Fibroblast of lung (primary cell): ENCODE measurements at regions not wholly inside any gene's neighbourhood (a gene's known extent, or its start where the extent isn't known, plus 50 kb on each side); places are given as distances from the start of the nearest gene placed in this dataset.

Source experiments
- DNase-seq, 2 donors: peaks; one replicate each; pipeline versions ENCODE4 v3.0.0 to v3.0.0-alpha.2; 2010; ENCODE audit warnings: low read depth in 2 of 2
- H2AFZ ChIP-seq: 2 replicates; pipeline ENCODE4 v1.5.1; 2012; ENCODE audit warnings: low read length, control low read depth, inconsistent platforms
- H3K27ac ChIP-seq: 2 replicates; pipeline ENCODE4 v1.5.1; 2011; ENCODE audit warnings: low read length, control low read depth; ENCODE audit not compliant: insufficient read depth
- H3K27me3 ChIP-seq: 2 replicates; pipeline ENCODE4 v1.5.1; 2011; ENCODE audit warnings: mild to moderate bottlenecking, low read length; ENCODE audit not compliant: control insufficient read depth, insufficient read depth
- H3K36me3 ChIP-seq: 2 replicates; pipeline ENCODE4 v1.5.1; 2011; ENCODE audit warnings: low read length; ENCODE audit not compliant: control insufficient read depth, insufficient read depth
- H3K4me1 ChIP-seq: 2 replicates; pipeline ENCODE4 v1.5.1; 2011; ENCODE audit warnings: low read length; ENCODE audit not compliant: control insufficient read depth, insufficient read depth; ENCODE audit errors: extremely low read depth
- H3K4me2 ChIP-seq: 2 replicates; pipeline ENCODE4 v1.5.1; 2011; ENCODE audit warnings: low read length, control low read depth; ENCODE audit not compliant: insufficient read depth; ENCODE audit errors: extremely low read depth
- H3K4me3 ChIP-seq, 4 experiments: fragments of 200-600 bp in 1 of 4; sonication (generic) in 1 of 4; replicated peaks in 1 of 4; 2 replicates each; pipeline ENCODE4 v1.5.1; 2011 to 2016; ENCODE audit warnings: low read length in 4 of 4, low read depth in 3 of 4, mild to moderate bottlenecking in 3 of 4, control low read depth in 2 of 4, inconsistent platforms in 1 of 4, mixed read lengths in 1 of 4; ENCODE audit not compliant: insufficient read depth in 1 of 4; ENCODE audit errors: control extremely low read depth in 1 of 4
- H3K79me2 ChIP-seq: 2 replicates; pipeline ENCODE4 v1.5.1; 2012; ENCODE audit warnings: mild to moderate bottlenecking, low read length, inconsistent platforms; ENCODE audit not compliant: control insufficient read depth, insufficient read depth
- H3K9ac ChIP-seq: 2 replicates; pipeline ENCODE4 v1.5.1; 2011; ENCODE audit warnings: mild to moderate bottlenecking, low read length, control low read depth; ENCODE audit not compliant: insufficient read depth
- H3K9me3 ChIP-seq: 2 replicates; pipeline ENCODE4 v1.5.1; 2012; ENCODE audit warnings: low read depth, low read length; ENCODE audit not compliant: control insufficient read depth, insufficient read depth
- H4K20me1 ChIP-seq: 2 replicates; pipeline ENCODE4 v1.5.1; 2011; ENCODE audit warnings: low read length; ENCODE audit not compliant: control insufficient read depth, insufficient read depth; ENCODE audit errors: extremely low read depth
- EZH2 ChIP-seq: IDR thresholded peaks from 2 replicates; pipeline ENCODE4 v1.5.1; 2012; ENCODE audit warnings: low read length, control low read depth, mild to moderate bottlenecking; ENCODE audit errors: missing control alignments
- TF ChIP-seq, protein P1 (sequence below), 2 donors: IDR thresholded peaks in 1 of 2; conservative IDR thresholded peaks in 1 of 2; 1 replicate in 1 of 2; 2 replicates in 1 of 2; pipeline ENCODE4 v1.5.1; 2011 to 2012; ENCODE audit warnings: low read length in 2 of 2, control low read depth in 1 of 2, inconsistent platforms in 1 of 2, low read depth in 1 of 2, mild to moderate bottlenecking in 1 of 2

DNA sequence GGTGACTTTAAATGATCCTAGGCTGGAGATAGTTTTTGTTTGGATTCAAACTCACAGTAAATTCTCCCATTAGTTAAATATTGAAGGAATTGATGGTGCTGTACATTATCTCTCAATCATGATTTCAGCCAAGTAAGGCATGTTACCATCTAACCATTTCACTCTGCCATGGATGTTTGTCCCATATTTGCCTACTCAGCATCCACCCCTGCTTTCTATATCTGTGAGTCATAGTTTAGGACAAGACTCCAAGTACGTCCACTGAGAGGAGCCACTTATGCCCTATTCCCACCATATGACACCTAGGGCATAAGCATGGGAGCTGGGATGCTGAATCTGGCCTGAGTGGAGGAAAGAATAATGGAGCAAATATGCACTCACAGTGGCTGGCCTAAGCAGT lies 155.2 kb downstream of the RPL10L start:
- H3K4me3 ChIP-seq: no peak overlapping the region
- H3K79me2 ChIP-seq: no peaks in the 10 kb centered on the region
- no peaks in the 10 kb centered on the region for H3K27me3 ChIP-seq
- H3K27ac ChIP-seq: no peak overlapping the region
- H3K36me3 ChIP-seq: no peaks in the 10 kb centered on the region
- TF ChIP-seq, protein P1, sequence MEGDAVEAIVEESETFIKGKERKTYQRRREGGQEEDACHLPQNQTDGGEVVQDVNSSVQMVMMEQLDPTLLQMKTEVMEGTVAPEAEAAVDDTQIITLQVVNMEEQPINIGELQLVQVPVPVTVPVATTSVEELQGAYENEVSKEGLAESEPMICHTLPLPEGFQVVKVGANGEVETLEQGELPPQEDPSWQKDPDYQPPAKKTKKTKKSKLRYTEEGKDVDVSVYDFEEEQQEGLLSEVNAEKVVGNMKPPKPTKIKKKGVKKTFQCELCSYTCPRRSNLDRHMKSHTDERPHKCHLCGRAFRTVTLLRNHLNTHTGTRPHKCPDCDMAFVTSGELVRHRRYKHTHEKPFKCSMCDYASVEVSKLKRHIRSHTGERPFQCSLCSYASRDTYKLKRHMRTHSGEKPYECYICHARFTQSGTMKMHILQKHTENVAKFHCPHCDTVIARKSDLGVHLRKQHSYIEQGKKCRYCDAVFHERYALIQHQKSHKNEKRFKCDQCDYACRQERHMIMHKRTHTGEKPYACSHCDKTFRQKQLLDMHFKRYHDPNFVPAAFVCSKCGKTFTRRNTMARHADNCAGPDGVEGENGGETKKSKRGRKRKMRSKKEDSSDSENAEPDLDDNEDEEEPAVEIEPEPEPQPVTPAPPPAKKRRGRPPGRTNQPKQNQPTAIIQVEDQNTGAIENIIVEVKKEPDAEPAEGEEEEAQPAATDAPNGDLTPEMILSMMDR (conservative IDR thresholded peaks at IDR 0.05 in 1 of 2, IDR thresholded peaks at IDR 0.05 in 1 of 2; ENCODE audit: low read depth in 1 of 2, low read length in 2 of 2): no peak
- TF ChIP-seq EZH2: no peak
- H4K20me1 ChIP-seq: no peaks in the 10 kb centered on the region
- no peak overlapping the region for H3K9ac ChIP-seq
- H3K4me1 ChIP-seq: no peaks in the 10 kb centered on the region
- no peak for DNase-seq
- no peaks in the 10 kb centered on the region for H3K9me3 ChIP-seq
- no peak overlapping the region for H3K4me2 ChIP-seq
- H2AFZ ChIP-seq: no peak overlapping the region

DNA sequence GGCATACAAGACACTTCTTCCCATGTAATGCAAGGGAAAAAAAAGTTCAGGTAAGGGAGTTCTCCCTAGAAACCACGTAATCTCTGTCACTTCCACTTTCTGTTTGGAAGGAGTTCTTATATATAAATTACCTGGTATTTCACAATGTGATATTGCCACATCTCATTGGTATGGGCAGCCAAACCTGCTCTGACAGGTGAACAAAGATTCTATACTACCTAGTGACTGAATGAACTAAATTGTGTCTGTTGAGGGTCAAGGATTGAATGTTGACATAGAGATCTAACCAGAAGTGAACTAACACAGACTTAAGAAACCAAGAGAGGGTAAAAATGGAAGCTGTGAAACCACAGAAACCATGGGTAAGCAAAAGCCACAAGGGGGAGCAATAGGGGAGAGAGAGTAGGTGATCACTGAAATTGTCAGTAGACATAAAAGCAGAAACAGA lies 161.3 kb downstream of the RPL10L start:
- DNase-seq: no peak
- H4K20me1 ChIP-seq: no peaks in the 10 kb centered on the region
- H3K9ac ChIP-seq: no peak overlapping the region
- H3K4me2 ChIP-seq: no peak overlapping the region
- no peak overlapping the region for H3K27ac ChIP-seq
- no peaks in the 10 kb centered on the region for H3K27me3 ChIP-seq
- H3K4me1 ChIP-seq: no peaks in the 10 kb centered on the region
- H3K36me3 ChIP-seq: no peaks in the 10 kb centered on the region
- H2AFZ ChIP-seq: no peak overlapping the region
- H3K79me2 ChIP-seq: no peaks in the 10 kb centered on the region
- no peaks in the 10 kb centered on the region for H3K9me3 ChIP-seq
- no peak overlapping the region for H3K4me3 ChIP-seq
- no peak for TF ChIP-seq EZH2
- TF ChIP-seq, protein P1 (conservative IDR thresholded peaks at IDR 0.05 in 1 of 2, IDR thresholded peaks at IDR 0.05 in 1 of 2; ENCODE audit: low read depth in 1 of 2, low read length in 2 of 2): no peak

DNA sequence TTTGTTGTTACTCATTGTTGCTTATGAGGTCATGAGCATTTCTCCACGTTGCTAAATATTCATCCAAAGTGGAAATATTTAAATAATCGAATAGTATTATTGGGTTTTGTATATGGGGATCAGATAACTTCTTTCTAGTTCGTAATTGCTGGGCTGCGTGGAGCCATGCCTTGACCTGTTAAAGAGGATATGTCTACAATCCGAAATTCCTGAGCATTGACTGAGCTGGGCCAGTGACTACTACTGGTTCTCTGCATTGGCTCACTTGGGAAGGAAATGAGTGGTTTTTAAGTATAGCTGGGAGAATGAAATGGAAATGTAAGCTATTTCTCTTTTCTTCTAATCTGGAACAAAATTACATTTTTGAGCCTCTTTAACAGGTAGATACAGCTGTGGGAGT lies 163.2 kb downstream of the RPL10L start:
- Histone ChIP-seq H2AFZ (no peak overlapping the region), H3K4me1 (no peaks in the 10 kb centered on the region), H3K4me2 (no peak overlapping the region), H3K27ac (no peak overlapping the region), H3K27me3 (no peaks in the 10 kb centered on the region), H3K9me3 (no peaks in the 10 kb centered on the region), H4K20me1 (no peaks in the 10 kb centered on the region), H3K36me3 (no peaks in the 10 kb centered on the region), H3K9ac (no peak overlapping the region), H3K79me2 (no peaks in the 10 kb centered on the region), H3K4me3 (no peak overlapping the region)
- no peak for DNase-seq
- TF ChIP-seq, protein P1 (conservative IDR thresholded peaks at IDR 0.05 in 1 of 2, IDR thresholded peaks at IDR 0.05 in 1 of 2; ENCODE audit: low read depth in 1 of 2, low read length in 2 of 2): no peak
- TF ChIP-seq EZH2: no peak
